Chondrocyte (in vitro differentiated cells): ENCODE measurements at regions not wholly inside any gene's neighbourhood (a gene's known extent, or its start where the extent isn't known, plus 50 kb on each side); places are given as distances from the start of the nearest gene placed in this dataset.

Experiments
- DNase-seq: peaks from one replicate; pipeline ENCODE4 v3.0.0; 2021; ENCODE audit warnings: mixed read lengths, low spot score
- H3K27ac Mint-ChIP-seq: one replicate; pipeline ENCODE4 v1.8.0; 2021; ENCODE audit warnings: mild to moderate bottlenecking, moderate library complexity, mixed read lengths; ENCODE audit not compliant: unreplicated experiment
- H3K27me3 Mint-ChIP-seq: 2 replicates; pipeline ENCODE4 v1.8.0; 2021; ENCODE audit warnings: low read depth, mixed read lengths
- H3K36me3 Mint-ChIP-seq: 2 replicates; pipeline ENCODE4 v1.8.0; 2021; ENCODE audit warnings: low read depth, mixed read lengths
- H3K4me1 Mint-ChIP-seq: 2 replicates; pipeline ENCODE4 v1.8.0; 2021; ENCODE audit warnings: low read depth, mild to moderate bottlenecking, mixed read lengths
- H3K4me3 Mint-ChIP-seq: one replicate; pipeline ENCODE4 v1.8.0; 2021; ENCODE audit warnings: mild to moderate bottlenecking, moderate library complexity, mixed read lengths; ENCODE audit not compliant: unreplicated experiment
- H3K9me3 Mint-ChIP-seq: 2 replicates; pipeline ENCODE4 v1.8.0; 2021; ENCODE audit warnings: low read depth, mixed read lengths
- TF ChIP-seq, protein P1 (sequence below): fragments of 200-600 bp; sonication (generic); IDR thresholded peaks from 2 replicates; pipeline ENCODE4 v1.5.0; 2021; ENCODE audit warnings: antibody characterized with exemption, mild to moderate bottlenecking, moderate library complexity

GRCh38 chr3:13258986-13259514 is 161.1 kb downstream of the NUP210 start:
- Mint-ChIP-seq H3K9me3 (no peaks in the 10 kb centered on the region), H3K27ac (no peak overlapping the region), H3K36me3 (no peaks in the 10 kb centered on the region), H3K4me1 (peaks cover 4% of the 10 kb centered on the region), H3K4me3 (no peak overlapping the region), H3K27me3 (peaks cover 34% of the 10 kb centered on the region)
- TF ChIP-seq, protein P1, sequence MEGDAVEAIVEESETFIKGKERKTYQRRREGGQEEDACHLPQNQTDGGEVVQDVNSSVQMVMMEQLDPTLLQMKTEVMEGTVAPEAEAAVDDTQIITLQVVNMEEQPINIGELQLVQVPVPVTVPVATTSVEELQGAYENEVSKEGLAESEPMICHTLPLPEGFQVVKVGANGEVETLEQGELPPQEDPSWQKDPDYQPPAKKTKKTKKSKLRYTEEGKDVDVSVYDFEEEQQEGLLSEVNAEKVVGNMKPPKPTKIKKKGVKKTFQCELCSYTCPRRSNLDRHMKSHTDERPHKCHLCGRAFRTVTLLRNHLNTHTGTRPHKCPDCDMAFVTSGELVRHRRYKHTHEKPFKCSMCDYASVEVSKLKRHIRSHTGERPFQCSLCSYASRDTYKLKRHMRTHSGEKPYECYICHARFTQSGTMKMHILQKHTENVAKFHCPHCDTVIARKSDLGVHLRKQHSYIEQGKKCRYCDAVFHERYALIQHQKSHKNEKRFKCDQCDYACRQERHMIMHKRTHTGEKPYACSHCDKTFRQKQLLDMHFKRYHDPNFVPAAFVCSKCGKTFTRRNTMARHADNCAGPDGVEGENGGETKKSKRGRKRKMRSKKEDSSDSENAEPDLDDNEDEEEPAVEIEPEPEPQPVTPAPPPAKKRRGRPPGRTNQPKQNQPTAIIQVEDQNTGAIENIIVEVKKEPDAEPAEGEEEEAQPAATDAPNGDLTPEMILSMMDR, result no peak
- DNase-seq, result no peak

DNA sequence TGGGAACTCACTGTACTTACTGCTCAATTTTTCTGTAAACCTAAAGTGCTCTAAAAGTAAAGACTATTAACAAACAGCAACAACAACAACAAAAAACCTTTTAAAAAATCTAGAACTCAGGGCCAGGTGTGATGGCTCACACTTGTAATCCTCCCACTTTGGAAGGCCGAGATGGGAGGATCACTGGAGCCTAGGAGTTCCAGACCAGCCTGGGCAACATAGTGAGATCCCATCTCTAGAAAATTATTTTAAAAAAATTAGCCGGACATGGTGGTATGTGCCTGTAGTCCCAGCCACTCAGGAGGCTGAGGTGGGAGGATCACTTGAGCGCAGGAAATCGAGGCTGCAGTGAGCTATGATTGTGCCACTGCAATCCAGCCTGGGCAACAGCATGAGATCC is 161.8 kb downstream of the NUP210 start:
- Mint-ChIP-seq H3K4me1 (peaks cover 4% of the 10 kb centered on the region), H3K4me3 (no peak overlapping the region)

DNA sequence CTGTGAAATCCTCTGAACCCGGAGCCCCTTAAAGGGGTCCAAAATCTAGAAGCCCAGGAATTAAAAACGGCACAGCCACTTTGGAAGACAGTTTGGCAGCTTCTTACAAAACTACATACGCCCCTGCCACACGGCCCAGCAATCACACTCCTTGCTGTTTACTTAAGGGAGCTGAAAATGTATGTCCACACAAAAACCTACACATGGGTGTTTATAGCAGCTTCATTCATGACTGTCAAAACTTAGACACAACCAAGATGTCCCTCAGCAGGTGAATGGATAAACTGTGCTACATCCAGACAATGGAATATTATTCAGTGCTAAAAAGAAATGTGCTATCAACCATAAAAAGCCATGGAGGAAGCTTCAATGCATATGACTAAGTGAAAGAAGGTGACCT is 162.5 kb downstream of the NUP210 start:
- no peaks in the 10 kb centered on the region for H3K36me3 Mint-ChIP-seq
- no peak for DNase-seq
- TF ChIP-seq, protein P1, result no peak

More for the DNA sequence above, 161.8 kb downstream of the NUP210 start:
- no peak for DNase-seq
- Mint-ChIP-seq H3K36me3 (no peaks in the 10 kb centered on the region), H3K9me3 (no peaks in the 10 kb centered on the region), H3K27me3 (peaks cover 38% of the 10 kb centered on the region), H3K27ac (no peak overlapping the region)
- TF ChIP-seq, protein P1, result no peak

DNA sequence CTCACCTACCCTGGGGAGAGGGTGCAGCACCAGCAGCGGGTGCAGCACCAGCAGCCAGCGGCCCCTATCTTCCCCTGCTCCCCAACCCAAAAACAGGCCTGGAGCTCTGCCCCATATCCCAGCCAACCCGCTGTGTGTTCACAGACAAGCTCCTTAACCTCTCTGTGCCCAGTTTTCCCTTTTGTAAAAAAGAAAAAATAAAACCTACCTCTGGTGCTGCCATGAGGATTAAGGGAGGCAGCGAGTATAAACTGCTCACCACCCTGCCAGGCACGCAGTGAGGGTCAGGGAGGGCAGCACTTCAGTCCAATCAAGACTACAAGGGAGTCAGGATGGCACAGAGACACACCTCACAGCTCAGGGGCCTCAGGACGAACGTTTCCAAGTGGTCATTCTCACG is 163.3 kb downstream of the NUP210 start:
- no peak for DNase-seq
- Mint-ChIP-seq H3K4me1 (no peaks in the 10 kb centered on the region), H3K27ac (no peak overlapping the region), H3K36me3 (no peaks in the 10 kb centered on the region), H3K4me3 (no peak overlapping the region), H3K9me3 (no peaks in the 10 kb centered on the region), H3K27me3 (peaks cover 43% of the 10 kb centered on the region)
- TF ChIP-seq, protein P1, result no peak

More for the DNA sequence above, 162.5 kb downstream of the NUP210 start:
- no peaks in the 10 kb centered on the region for H3K9me3 Mint-ChIP-seq
- no peak overlapping the region for H3K4me3 Mint-ChIP-seq
- peaks cover 38% of the 10 kb centered on the region for H3K27me3 Mint-ChIP-seq
- no peak overlapping the region for H3K27ac Mint-ChIP-seq
- peaks cover 4% of the 10 kb centered on the region for H3K4me1 Mint-ChIP-seq

DNA sequence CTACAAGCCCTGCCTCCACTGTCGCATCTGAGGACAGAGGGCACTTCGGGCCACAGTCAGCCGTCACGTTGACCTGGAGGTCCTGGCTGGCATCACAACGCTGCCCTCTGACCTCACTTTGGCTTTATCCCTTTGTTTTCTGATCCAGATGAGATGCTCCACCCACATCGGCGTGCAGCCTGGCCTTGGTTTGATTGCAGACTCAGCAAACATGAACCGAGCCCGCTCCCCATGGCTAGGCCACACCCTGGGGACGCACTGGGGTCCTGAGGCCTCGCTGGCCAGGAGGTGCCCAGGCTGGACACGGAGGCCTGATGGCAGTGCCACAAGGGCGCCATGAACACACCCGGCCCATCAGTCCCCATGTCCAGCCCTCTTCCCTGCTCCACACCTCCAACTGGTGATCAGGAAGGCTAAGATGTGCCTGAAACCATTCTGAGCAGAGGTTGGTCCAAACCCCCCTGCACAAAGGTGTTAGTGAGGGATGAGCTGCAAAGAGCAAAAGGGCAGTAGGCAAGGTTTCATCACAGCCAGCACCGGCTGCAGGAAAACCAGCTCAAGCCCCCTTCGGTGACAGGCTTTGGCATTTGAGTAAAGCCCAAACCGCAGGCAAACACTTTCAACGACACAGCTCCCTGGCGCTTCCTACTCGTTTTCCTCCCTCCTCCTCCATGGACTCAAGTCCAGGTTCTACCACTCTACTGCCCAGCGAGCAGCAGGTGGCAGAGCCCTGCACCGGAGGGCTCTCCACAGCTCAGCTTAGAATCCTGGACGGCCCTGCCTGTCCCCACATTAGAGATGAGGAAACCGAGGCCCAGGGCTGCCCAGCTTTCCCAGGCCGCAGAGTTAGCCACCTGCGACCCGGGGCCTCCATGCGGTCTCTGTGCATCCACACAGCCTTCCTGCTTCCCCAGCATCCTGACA is 165.8 kb downstream of the NUP210 start:
- Mint-ChIP-seq H3K27ac (no peak overlapping the region), H3K36me3 (no peaks in the 10 kb centered on the region), H3K27me3 (peaks cover 43% of the 10 kb centered on the region), H3K4me3 (no peak overlapping the region), H3K4me1 (peaks cover 4% of the 10 kb centered on the region), H3K9me3 (no peaks in the 10 kb centered on the region)
- no peak for DNase-seq
- TF ChIP-seq, protein P1, result no peak
